H1 (cell line): ENCODE measurements at regions not wholly inside any gene's neighbourhood (a gene's known extent, or its start where the extent isn't known, plus 50 kb on each side); places are given as distances from the start of the nearest gene placed in this dataset.

ENCODE experiments used
- CTCF ChIA-PET: fragments of 300-600 bp; sonication (Branson Sonifier 250); formaldehyde crosslinking; loops from one replicate; lab custom pipeline; 2021; ENCODE audit not compliant: partially characterized antibody; lab: Charles Lee
- POLR2A ChIA-PET: fragments of 300-600 bp; sonication (Branson Sonifier 250); formaldehyde crosslinking; loops from one replicate; lab custom pipeline; 2021; ENCODE audit warnings: inconsistent platforms; ENCODE audit not compliant: partially characterized antibody; lab: Charles Lee
- DNase-seq, 2 experiments: peaks; one replicate each; pipeline versions ENCODE4 v3.0.0 to v3.0.0-alpha.2; 2010 to 2022; ENCODE audit warnings: low spot score in 2 of 2, low read depth in 1 of 2, mixed read lengths in 1 of 2
- FAIRE-seq: peaks from 2 replicates; lab custom pipeline; 2011; peaks lifted over from hg19 to GRCh38; lab: Jason Lieb, UNC
- H2AFZ ChIP-seq: 2 replicates; pipeline ENCODE4 v1.8.1; 2012; ENCODE audit warnings: low read length, inconsistent platforms
- H2AK5ac ChIP-seq: 2 replicates; pipeline ENCODE4 v1.6.1; 2013; ENCODE audit warnings: low read depth, low read length
- H2BK120ac ChIP-seq: replicated peaks from 2 replicates; pipeline ENCODE3; 2013; ENCODE audit warnings: low read depth, low read length, inconsistent platforms
- H2BK12ac ChIP-seq: 2 replicates; pipeline ENCODE4 v1.6.1; 2013; ENCODE audit warnings: low read depth, low read length
- H2BK15ac ChIP-seq: 2 replicates; pipeline ENCODE4 v1.6.1; 2013; ENCODE audit warnings: low read length
- H2BK20ac ChIP-seq: 2 replicates; pipeline ENCODE4 v1.6.1; 2013; ENCODE audit warnings: low read length
- H2BK5ac ChIP-seq: 2 replicates; pipeline ENCODE4 v1.6.1; 2013; ENCODE audit warnings: low read depth, low read length
- H3K14ac ChIP-seq: 2 replicates; pipeline ENCODE4 v1.6.1; 2013; ENCODE audit warnings: inconsistent platforms; ENCODE audit not compliant: insufficient read length
- H3K18ac ChIP-seq: 2 replicates; pipeline ENCODE4 v1.6.1; 2013; ENCODE audit warnings: low read length; ENCODE audit errors: extremely low read depth
- H3K23ac ChIP-seq: 2 replicates; pipeline ENCODE4 v1.6.1; 2013; ENCODE audit warnings: inconsistent platforms; ENCODE audit not compliant: insufficient read length
- H3K23me2 ChIP-seq: 2 replicates; pipeline ENCODE4 v1.6.1; 2013; ENCODE audit warnings: low read depth, low read length
- H3K27ac ChIP-seq: 2 replicates; pipeline ENCODE4 v1.6.1; 2011; ENCODE audit warnings: low read depth, low read length, inconsistent platforms
- H3K27me3 ChIP-seq, 4 experiments: replicated peaks in 1 of 4; 1 replicate in 1 of 4; 2 replicates in 3 of 4; pipeline versions ENCODE4 v1.6.1 to v1.8.1; 2011 to 2013; ENCODE audit warnings: low read length in 3 of 4, mild to moderate bottlenecking in 3 of 4, inconsistent platforms in 2 of 4, mixed read lengths in 2 of 4, moderate library complexity in 1 of 4; ENCODE audit not compliant: control insufficient read depth in 3 of 4, insufficient read depth in 3 of 4; ENCODE audit errors: extremely low read depth in 1 of 4
- H3K36me3 ChIP-seq, 4 experiments: 2 replicates each; pipeline versions ENCODE4 v1.6.1 to v1.8.1; 2011 to 2013; ENCODE audit warnings: mild to moderate bottlenecking in 4 of 4, low read length in 3 of 4, moderate library complexity in 2 of 4, control low read depth in 1 of 4, inconsistent platforms in 1 of 4; ENCODE audit not compliant: insufficient read depth in 4 of 4, control insufficient read depth in 2 of 4
- H3K4ac ChIP-seq: replicated peaks from 2 replicates; pipeline ENCODE3; 2013; ENCODE audit warnings: low read length, low read depth, mixed read lengths, inconsistent platforms; ENCODE audit not compliant: insufficient read length
- H3K4me1 ChIP-seq, 4 experiments: replicated peaks in 1 of 4; 1 replicate in 1 of 4; 2 replicates in 3 of 4; pipeline versions ENCODE4 v1.6.1 to v1.8.1; 2011 to 2013; ENCODE audit warnings: low read length in 3 of 4, inconsistent platforms in 2 of 4, mixed read lengths in 1 of 4; ENCODE audit not compliant: insufficient read depth in 4 of 4, control insufficient read depth in 3 of 4
- H3K4me2 ChIP-seq, 2 experiments: 2 replicates each; pipeline versions ENCODE4 v1.6.1 to v1.8.1; 2011 to 2013; ENCODE audit warnings: low read depth in 2 of 2, low read length in 2 of 2, control low read depth in 1 of 2, inconsistent platforms in 1 of 2, mild to moderate bottlenecking in 1 of 2; ENCODE audit not compliant: insufficient read depth in 1 of 2
- H3K4me3 ChIP-seq, 4 experiments: fragments of 200-600, 300-600 bp in 1 of 4; sonication (generic), shearing (Covaris generic), sonication (Bioruptor Twin) in 1 of 4; 2 replicates each; pipeline versions ENCODE4 v1.5.1 to v1.8.1; 2011 to 2016; ENCODE audit warnings: low read length in 4 of 4, low read depth in 3 of 4, control low read depth in 2 of 4, inconsistent platforms in 2 of 4, mild to moderate bottlenecking in 2 of 4, mixed read lengths in 1 of 4, moderate library complexity in 1 of 4; ENCODE audit not compliant: insufficient read depth in 2 of 4; ENCODE audit errors: extremely low read depth in 1 of 4
- H3K56ac ChIP-seq: replicated peaks from 2 replicates; pipeline ENCODE3; 2013; ENCODE audit warnings: low read depth, mild to moderate bottlenecking, mixed read lengths, low read length, inconsistent platforms; ENCODE audit not compliant: insufficient read length
- H3K79me1 ChIP-seq: 2 replicates; pipeline ENCODE4 v1.6.1; 2013; ENCODE audit warnings: low read depth, low read length, control low read depth
- H3K79me2 ChIP-seq, 2 experiments: 2 replicates each; pipeline versions ENCODE4 v1.6.1 to v1.8.1; 2012 to 2013; ENCODE audit warnings: low read length in 2 of 2, mild to moderate bottlenecking in 2 of 2, inconsistent platforms in 1 of 2; ENCODE audit not compliant: insufficient read depth in 2 of 2, control insufficient read depth in 1 of 2
- H3K9ac ChIP-seq, 4 experiments: replicated peaks in 1 of 4; 1 replicate in 1 of 4; 2 replicates in 3 of 4; pipeline versions ENCODE4 v1.6.1 to v1.8.1; 2011 to 2013; ENCODE audit warnings: low read depth in 3 of 4, low read length in 3 of 4, control low read depth in 2 of 4, mild to moderate bottlenecking in 2 of 4, moderate library complexity in 2 of 4, inconsistent platforms in 1 of 4; ENCODE audit errors: extremely low read depth in 1 of 4
- H3K9me3 ChIP-seq, 2 experiments: 2 replicates each; pipeline versions ENCODE4 v1.6.1 to v1.8.1; 2012 to 2013; ENCODE audit warnings: mild to moderate bottlenecking in 2 of 2, moderate library complexity in 2 of 2, control low read depth in 1 of 2, inconsistent platforms in 1 of 2, low read depth in 1 of 2, low read length in 1 of 2, mixed read lengths in 1 of 2; ENCODE audit not compliant: insufficient read depth in 2 of 2
- H4K20me1 ChIP-seq, 2 experiments: replicated peaks in 1 of 2; 2 replicates each; pipeline versions ENCODE3 to v1.8.1; 2011 to 2013; ENCODE audit warnings: inconsistent platforms in 2 of 2, low read length in 2 of 2, mild to moderate bottlenecking in 1 of 2; ENCODE audit not compliant: insufficient read depth in 2 of 2, control insufficient read depth in 1 of 2
- H4K5ac ChIP-seq: 2 replicates; pipeline ENCODE4 v1.6.1; 2013; ENCODE audit warnings: low read length, low read depth, mixed read lengths, inconsistent platforms; ENCODE audit not compliant: insufficient read length
- H4K8ac ChIP-seq: 2 replicates; pipeline ENCODE4 v1.8.0; 2013; ENCODE audit warnings: mild to moderate bottlenecking, moderate library complexity, low read length, inconsistent platforms; ENCODE audit not compliant: insufficient read depth; ENCODE audit errors: extremely low read depth
- H4K91ac ChIP-seq: replicated peaks from 2 replicates; pipeline ENCODE3; 2013; ENCODE audit warnings: low read length, mixed read lengths, inconsistent platforms; ENCODE audit not compliant: insufficient read length
- BACH1 ChIP-seq: IDR thresholded peaks from 2 replicates; pipeline ENCODE4 v1.6.1; 2012; ENCODE audit warnings: low read length, improper control_type of control experiment
- BCL11A ChIP-seq, 2 experiments: IDR thresholded peaks; one replicate each; pipeline ENCODE4 v1.6.1; 2011; ENCODE audit warnings: low read depth in 2 of 2, low read length in 2 of 2, mild to moderate bottlenecking in 2 of 2
- CHD1 ChIP-seq: IDR thresholded peaks from 2 replicates; pipeline ENCODE4 v1.6.1; 2012; ENCODE audit warnings: low read depth, low read length, improper control_type of control experiment
- EZH2 ChIP-seq: fragments of 200-600 bp; sonication (generic); IDR thresholded peaks from 2 replicates; pipeline ENCODE4 v1.7.1; 2012; ENCODE audit warnings: low read depth, mild to moderate bottlenecking, moderate library complexity, low read length, inconsistent platforms; ENCODE audit not compliant: severe bottlenecking
- JUN ChIP-seq: IDR thresholded peaks from 2 replicates; pipeline ENCODE4 v1.6.1; 2011; ENCODE audit warnings: low read depth, mild to moderate bottlenecking, improper control_type of control experiment, low read length
- KDM5A ChIP-seq: fragments of 200-600 bp; IDR thresholded peaks from 2 replicates; pipeline ENCODE4 v1.7.1; 2012; ENCODE audit warnings: mild to moderate bottlenecking, low read length, inconsistent platforms, mixed read lengths
- PHF8 ChIP-seq: fragments of 200-600 bp; sonication (generic); conservative IDR thresholded peaks from 2 replicates; pipeline ENCODE4 v1.7.1; 2012; ENCODE audit warnings: low read depth, mild to moderate bottlenecking, inconsistent platforms, low read length, moderate library complexity
- RXRA ChIP-seq: IDR thresholded peaks from 2 replicates; pipeline ENCODE4 v1.6.1; 2011; ENCODE audit warnings: low read depth, mild to moderate bottlenecking, low read length, moderate library complexity; ENCODE audit not compliant: insufficient read depth
- TBP ChIP-seq: IDR thresholded peaks from 2 replicates; pipeline ENCODE4 v1.6.1; 2011; ENCODE audit warnings: low read depth, low read length, improper control_type of control experiment
- WGBS, 2 experiments: shearing (Covaris generic) in 1 of 2; methylation state at CpG; one replicate each; pipeline versions ENCODE4 v1.1.6 to v1.1.7; 2013 to 2015; ENCODE audit warnings: low lambda C conversion rate in 2 of 2, mixed read lengths in 2 of 2, inconsistent platforms in 1 of 2, low coverage in 1 of 2, missing lambda C conversion rate in 1 of 2; ENCODE audit not compliant: insufficient replicate concordance in 2 of 2, insufficient coverage in 1 of 2, insufficient read length in 1 of 2; ENCODE audit errors: extremely low coverage in 1 of 2, missing lambda C conversion rate in 1 of 2; 5-methylcytosine and 5-hydroxymethylcytosine counted together

DNA sequence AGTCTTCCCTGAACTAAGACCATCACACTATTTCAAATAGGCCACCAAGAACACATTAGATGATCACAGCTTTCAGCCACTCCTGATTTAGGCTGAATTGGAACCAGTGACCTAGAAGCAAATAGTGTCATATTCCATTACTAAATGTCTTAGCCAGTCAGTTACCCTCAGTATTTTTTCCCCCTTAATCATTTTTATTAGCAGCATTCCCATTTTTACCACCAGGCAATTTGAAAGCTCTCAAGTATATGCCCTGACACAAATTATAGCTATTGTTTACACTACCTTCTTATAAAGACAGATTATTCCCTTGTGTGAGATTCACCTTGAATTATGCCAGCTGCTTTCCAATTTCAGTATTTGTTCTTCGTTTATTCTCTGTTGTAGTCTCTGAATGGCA lies 1146.9 kb downstream of the PDHA2 start:
- H3K18ac ChIP-seq: no peak overlapping the region
- no peak overlapping the region for H2BK15ac ChIP-seq
- no peaks in the 10 kb centered on the region for H3K27me3 ChIP-seq
- TF ChIP-seq TBP: no peak
- TF ChIP-seq BCL11A (IDR thresholded peaks at IDR 0.05; ENCODE audit: low read depth in 2 of 2, low read length in 2 of 2): no peak
- TF ChIP-seq BACH1: no peak
- no peak for TF ChIP-seq JUN
- TF ChIP-seq EZH2: no peak
- TF ChIP-seq KDM5A: no peak
- no peak for TF ChIP-seq PHF8
- no peak for TF ChIP-seq CHD1
- no peak for TF ChIP-seq RXRA
- H3K9me3 ChIP-seq: no peaks in the 10 kb centered on the region
- no peak overlapping the region for H4K5ac ChIP-seq
- H2AK5ac ChIP-seq: no peak overlapping the region
- no peak for FAIRE-seq
- no peak overlapping the region for H4K91ac ChIP-seq
- no peak overlapping the region for H2BK120ac ChIP-seq
- H3K14ac ChIP-seq: no peak overlapping the region
- no peak for DNase-seq
- no peaks in the 10 kb centered on the region for H3K79me2 ChIP-seq
- H3K23me2 ChIP-seq: no peaks in the 10 kb centered on the region
- no peaks in the 10 kb centered on the region for H3K36me3 ChIP-seq
- no peaks in the 10 kb centered on the region; a peak in 1 of 7 replicates for H3K4me1 ChIP-seq
- H3K4ac ChIP-seq: no peak overlapping the region
- H2BK12ac ChIP-seq: no peak overlapping the region
- WGBS, 2 experiments: 87% methylated on average over 1 of the region's 1 CpG; no CpG with 5 or more reads in 1 of the 2 experiments
- H3K9ac ChIP-seq: no peak overlapping the region
- CTCF ChIA-PET: interaction anchor here (1.1 kb wide), 1 partner anchor 9 kb away, joined by 3 read pairs; no protein-coding TSS in a partner anchor
- POLR2A ChIA-PET: no interaction called here
- no peaks in the 10 kb centered on the region for H3K79me1 ChIP-seq
- H4K8ac ChIP-seq: no peak overlapping the region
- H4K20me1 ChIP-seq: no peaks in the 10 kb centered on the region
- H2BK5ac ChIP-seq: no peak overlapping the region
- no peak overlapping the region for H3K4me2 ChIP-seq
- H2BK20ac ChIP-seq: no peak overlapping the region
- no peak overlapping the region for H3K23ac ChIP-seq
- H3K27ac ChIP-seq: no peak overlapping the region
- H2AFZ ChIP-seq: no peak overlapping the region
- H3K56ac ChIP-seq: no peak overlapping the region
- H3K4me3 ChIP-seq: no peak overlapping the region
